CD4-positive, alpha-beta T cell (primary cell): ENCODE measurements at regions not wholly inside any gene's neighbourhood (a gene's known extent, or its start where the extent isn't known, plus 50 kb on each side); places are given as distances from the start of the nearest gene placed in this dataset.

Source experiments
- ATAC-seq: fragments of 200-7000 bp; cut with Tn5 transposase; one replicate; pipeline ENCODE4 v1.10.0; 2022; ENCODE audit warnings: mild to moderate bottlenecking; ENCODE audit not compliant: poor library complexity
- CTCF ChIA-PET: fragments of 350-600 bp; sonication (Branson Sonifier 250); formaldehyde crosslinking; loops from one replicate; lab custom pipeline; 2021; ENCODE audit warnings: antibody characterized with exemption, inconsistent platforms; lab: Charles Lee
- POLR2A ChIA-PET: fragments of 350-600 bp; sonication (Branson Sonifier 250); formaldehyde crosslinking; loops from one replicate; lab custom pipeline; 2021; ENCODE audit warnings: antibody characterized with exemption, inconsistent platforms; lab: Charles Lee
- DNase-seq, 14 experiments: peaks; one replicate each; pipeline ENCODE4 v3.0.0-alpha.2; 2013 to 2020; ENCODE audit warnings: mixed read lengths in 2 of 14
- H3K27ac ChIP-seq, 2 donors: one replicate each; pipeline versions ENCODE4 v1.5.1 to v1.7.0; 2013; ENCODE audit warnings: low read length in 2 of 2, low read depth in 1 of 2, mild to moderate bottlenecking in 1 of 2
- H3K27me3 ChIP-seq, 2 experiments: 1 replicate in 1 of 2; 2 replicates in 1 of 2; pipeline versions ENCODE4 v1.6.1 to v1.7.0; 2013; ENCODE audit warnings: low read length in 2 of 2, control low read depth in 1 of 2, mild to moderate bottlenecking in 1 of 2, moderate library complexity in 1 of 2; ENCODE audit not compliant: insufficient read depth in 2 of 2, control insufficient read depth in 1 of 2
- H3K36me3 ChIP-seq: one replicate; pipeline ENCODE4 v1.6.1; 2013; ENCODE audit warnings: low read length, control low read depth; ENCODE audit not compliant: insufficient read depth
- H3K4me1 ChIP-seq: one replicate; pipeline ENCODE4 v1.6.1; 2013; ENCODE audit warnings: low read length, control low read depth; ENCODE audit not compliant: insufficient read depth
- H3K4me3 ChIP-seq: one replicate; pipeline ENCODE4 v1.5.1; 2013; ENCODE audit warnings: mild to moderate bottlenecking, low read length, moderate library complexity
- H3K9me3 ChIP-seq, 2 experiments: 1 replicate in 1 of 2; 2 replicates in 1 of 2; pipeline versions ENCODE4 v1.6.1 to v1.7.0; 2013; ENCODE audit warnings: low read length in 2 of 2, mild to moderate bottlenecking in 2 of 2, control low read depth in 1 of 2, moderate library complexity in 1 of 2; ENCODE audit not compliant: control insufficient read depth in 1 of 2, insufficient read depth in 1 of 2
- H3K27ac Mint-ChIP-seq: one replicate; pipeline ENCODE4 v1.8.0; 2020; ENCODE audit warnings: mixed read lengths
- H3K27me3 Mint-ChIP-seq: one replicate; pipeline ENCODE4 v1.8.0; 2021; ENCODE audit warnings: mixed read lengths
- H3K36me3 Mint-ChIP-seq: one replicate; pipeline ENCODE4 v1.8.0; 2021; ENCODE audit warnings: low read depth, mixed read lengths
- H3K4me1 Mint-ChIP-seq: one replicate; pipeline ENCODE4 v1.8.0; 2021; ENCODE audit warnings: low read depth, mixed read lengths
- H3K4me3 Mint-ChIP-seq: one replicate; pipeline ENCODE4 v1.8.0; 2020; ENCODE audit warnings: mild to moderate bottlenecking, mixed read lengths
- H3K9me3 Mint-ChIP-seq: one replicate; pipeline ENCODE4 v1.8.0; 2020; ENCODE audit warnings: mixed read lengths
- intact Hi-C, 2 experiments: fragments of 100-400 bp; cut with DNase I in 1 of 2; cut with micrococcal nuclease in 1 of 2; formaldehyde crosslinking; loops; one replicate each; pipeline versions ENCODE4 v1.15.1 to v1.9.0; 2023 to 2025; cut with DNase I, micrococcal nuclease
- TF ChIP-seq, protein P1 (sequence below): fragments of 200-600 bp; IDR thresholded peaks from one replicate; pipeline ENCODE4 v1.8.0; 2022; ENCODE audit warnings: antibody characterized with exemption, mild to moderate bottlenecking

- H3K36me3 Mint-ChIP-seq: no peaks in the 10 kb centered on the region
- H3K27ac Mint-ChIP-seq: no peak overlapping the region
- no peaks in the 10 kb centered on the region for H3K4me1 Mint-ChIP-seq
- no peak overlapping the region for H3K4me3 Mint-ChIP-seq
- H3K27me3 Mint-ChIP-seq: peaks cover 15% of the 10 kb centered on the region
- POLR2A ChIA-PET: no interaction called here
- H3K4me3 ChIP-seq: no peak overlapping the region
- intact Hi-C loops: loop anchor here in 1 of 2 experiments (10.0 kb wide), 1 partner anchor 254 kb away; no protein-coding TSS in a partner anchor
- CTCF ChIA-PET: interaction anchor here (1.2 kb wide), 1 partner anchor 15 kb away, joined by 3 read pairs; no protein-coding TSS in a partner anchor
- TF ChIP-seq, protein P1, sequence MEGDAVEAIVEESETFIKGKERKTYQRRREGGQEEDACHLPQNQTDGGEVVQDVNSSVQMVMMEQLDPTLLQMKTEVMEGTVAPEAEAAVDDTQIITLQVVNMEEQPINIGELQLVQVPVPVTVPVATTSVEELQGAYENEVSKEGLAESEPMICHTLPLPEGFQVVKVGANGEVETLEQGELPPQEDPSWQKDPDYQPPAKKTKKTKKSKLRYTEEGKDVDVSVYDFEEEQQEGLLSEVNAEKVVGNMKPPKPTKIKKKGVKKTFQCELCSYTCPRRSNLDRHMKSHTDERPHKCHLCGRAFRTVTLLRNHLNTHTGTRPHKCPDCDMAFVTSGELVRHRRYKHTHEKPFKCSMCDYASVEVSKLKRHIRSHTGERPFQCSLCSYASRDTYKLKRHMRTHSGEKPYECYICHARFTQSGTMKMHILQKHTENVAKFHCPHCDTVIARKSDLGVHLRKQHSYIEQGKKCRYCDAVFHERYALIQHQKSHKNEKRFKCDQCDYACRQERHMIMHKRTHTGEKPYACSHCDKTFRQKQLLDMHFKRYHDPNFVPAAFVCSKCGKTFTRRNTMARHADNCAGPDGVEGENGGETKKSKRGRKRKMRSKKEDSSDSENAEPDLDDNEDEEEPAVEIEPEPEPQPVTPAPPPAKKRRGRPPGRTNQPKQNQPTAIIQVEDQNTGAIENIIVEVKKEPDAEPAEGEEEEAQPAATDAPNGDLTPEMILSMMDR: no peak
- DNase-seq (no peak), ATAC-seq (no peak)
- no peak overlapping the region for H3K27ac ChIP-seq
- H3K4me1 ChIP-seq: no peaks in the 10 kb centered on the region
- H3K9me3 Mint-ChIP-seq: no peaks in the 10 kb centered on the region
- H3K27me3 ChIP-seq: no peaks in the 10 kb centered on the region
- H3K36me3 ChIP-seq: no peaks in the 10 kb centered on the region
- no peaks in the 10 kb centered on the region for H3K9me3 ChIP-seq
Observed at GRCh38 chr6:104521176-104521575, 338.5 kb downstream of the HACE1 start.

DNA sequence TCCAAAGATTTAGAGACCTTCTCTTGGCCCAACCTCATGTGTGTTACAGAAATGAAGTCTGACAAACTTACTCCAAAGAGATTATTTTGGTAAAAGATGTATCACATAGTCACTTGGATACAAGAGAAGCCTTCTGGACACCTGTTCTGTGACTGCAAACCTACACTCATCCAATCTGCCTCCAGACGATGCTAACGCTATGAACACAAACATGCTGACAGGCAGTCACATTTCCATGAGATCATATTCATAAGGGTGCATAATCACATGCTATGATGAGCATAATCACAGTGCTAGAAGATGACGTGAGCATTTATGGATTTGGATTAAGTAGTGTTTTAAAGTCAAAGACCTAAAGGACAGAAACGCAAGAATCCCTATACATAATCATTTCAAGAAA is 340.2 kb downstream of the HACE1 start:
- Histone ChIP-seq H3K4me3 (no peak overlapping the region), H3K27ac (no peak overlapping the region), H3K9me3 (no peaks in the 10 kb centered on the region), H3K27me3 (no peaks in the 10 kb centered on the region), H3K36me3 (no peaks in the 10 kb centered on the region), H3K4me1 (no peaks in the 10 kb centered on the region)
- intact Hi-C loops: no loop called here
- CTCF ChIA-PET: no interaction called here
- POLR2A ChIA-PET: no interaction called here
- Mint-ChIP-seq H3K4me1 (no peaks in the 10 kb centered on the region), H3K9me3 (no peaks in the 10 kb centered on the region), H3K4me3 (no peak overlapping the region), H3K27me3 (peaks cover 9% of the 10 kb centered on the region), H3K27ac (no peak overlapping the region), H3K36me3 (no peaks in the 10 kb centered on the region)
- no peak for DNase-seq
- TF ChIP-seq, protein P1: no peak
- ATAC-seq: no peak

DNA sequence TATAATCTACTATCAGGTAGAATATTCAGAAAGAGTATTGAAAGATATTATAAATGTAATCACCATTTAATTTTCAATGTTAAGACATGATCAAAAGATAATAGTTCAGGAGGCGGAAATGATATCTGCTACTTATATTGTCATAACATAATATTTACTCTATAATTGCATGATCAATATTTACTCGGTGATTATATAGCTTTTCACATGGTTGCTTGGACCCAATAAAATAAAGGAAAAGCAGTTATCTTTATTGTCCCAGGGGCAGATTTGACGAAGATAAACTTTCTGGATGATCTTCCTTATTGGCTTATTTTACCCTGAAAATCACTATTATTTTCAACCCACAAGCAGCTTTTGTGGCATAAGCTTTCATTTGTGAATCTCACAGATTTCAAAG is 350.4 kb downstream of the HACE1 start:
- Histone ChIP-seq H3K36me3 (no peaks in the 10 kb centered on the region), H3K9me3 (no peaks in the 10 kb centered on the region), H3K27ac (no peak overlapping the region), H3K27me3 (no peaks in the 10 kb centered on the region), H3K4me1 (no peaks in the 10 kb centered on the region), H3K4me3 (no peak overlapping the region)
- TF ChIP-seq, protein P1: no peak
- H3K36me3 Mint-ChIP-seq: no peaks in the 10 kb centered on the region
- no peak overlapping the region for H3K27ac Mint-ChIP-seq
- peaks cover 14% of the 10 kb centered on the region for H3K27me3 Mint-ChIP-seq
- ChIA-PET CTCF (no interaction called here), POLR2A (no interaction called here)
- DNase-seq: no peak
- intact Hi-C loops: no loop called here
- H3K4me1 Mint-ChIP-seq: no peaks in the 10 kb centered on the region
- no peak overlapping the region for H3K4me3 Mint-ChIP-seq
- no peak for ATAC-seq
- no peaks in the 10 kb centered on the region for H3K9me3 Mint-ChIP-seq
